K562 (cell line): ENCODE measurements at regions not wholly inside any gene's neighbourhood (a gene's known extent, or its start where the extent isn't known, plus 50 kb on each side); places are given as distances from the start of the nearest gene placed in this dataset.

Source experiments
- ATAC-seq: fragments of 200-7000 bp; cut with Tn5 transposase; 3 replicates; pipeline ENCODE4 v1.9.1; 2020; ENCODE audit warnings: moderate library complexity
- BruUV-seq: library from RNA; stranded (reverse); fragments of 400-500 nt; replicated peaks from 2 replicates; lab custom pipeline; 2021; lab: Mats Ljungman, UMichigan
- CTCF ChIA-PET: fragments of 300-600 bp; formaldehyde crosslinking; extraction: SDS; loops from one replicate; lab custom pipeline; 2021; ENCODE audit warnings: low intra/inter-chr PET ratio; lab: Yijun Ruan, JAX
- POLR2A ChIA-PET: fragments of 300-600, 350-650 bp; sonication (Branson Sonifier 250); formaldehyde crosslinking; extraction: SDS; loops from one replicate; lab custom pipeline; 2021; ENCODE audit warnings: antibody characterized with exemption, inconsistent platforms; lab: Yijun Ruan, JAX
- DNase-seq, 4 experiments: peaks; one replicate each; pipeline versions ENCODE4 v3.0.0 to v3.0.0-alpha.2; 2011 to 2018; ENCODE audit warnings: low spot score in 3 of 4, mixed read lengths in 3 of 4; ENCODE audit errors: extremely low read depth in 1 of 4
- FAIRE-seq: peaks from 2 replicates; lab custom pipeline; 2011; peaks lifted over from hg19 to GRCh38; lab: Jason Lieb, UNC
- H2AFZ ChIP-seq: 2 replicates; pipeline ENCODE4 v1.6.0; 2011; ENCODE audit warnings: low read depth, low read length, control low read depth, inconsistent platforms
- H3K27ac ChIP-seq: fragments of 200-600 bp; 3 replicates; pipeline ENCODE4 v1.8.0; 2011; ENCODE audit warnings: low read depth, mild to moderate bottlenecking, control low read depth, inconsistent platforms, low read length, moderate library complexity, mixed read lengths; ENCODE audit errors: extremely low read depth
- H3K27me3 ChIP-seq, 2 experiments: fragments of 300-600 bp in 1 of 2; 2 replicates in 1 of 2; 3 replicates in 1 of 2; pipeline versions ENCODE4 v1.6.0 to v1.8.0; 2011; ENCODE audit warnings: inconsistent platforms in 2 of 2, low read length in 2 of 2, mild to moderate bottlenecking in 1 of 2, mixed read lengths in 1 of 2, moderate library complexity in 1 of 2; ENCODE audit not compliant: control insufficient read depth in 2 of 2, insufficient read depth in 2 of 2
- H3K36me3 ChIP-seq: fragments of 300-600 bp; 3 replicates; pipeline ENCODE4 v1.8.0; 2011; ENCODE audit warnings: mild to moderate bottlenecking, low read length, inconsistent platforms; ENCODE audit not compliant: control insufficient read depth, insufficient read depth
- H3K4me1 ChIP-seq, 2 experiments: fragments of 200-600 bp in 1 of 2; replicated peaks in 1 of 2; 2 replicates in 1 of 2; 3 replicates in 1 of 2; pipeline versions ENCODE4 v1.5.1 to v1.8.0; 2011; ENCODE audit warnings: inconsistent platforms in 2 of 2, low read length in 2 of 2, mild to moderate bottlenecking in 1 of 2, mixed read lengths in 1 of 2, moderate library complexity in 1 of 2; ENCODE audit not compliant: control insufficient read depth in 2 of 2, insufficient read depth in 2 of 2
- H3K4me2 ChIP-seq: 2 replicates; pipeline ENCODE4 v1.6.1; 2011; ENCODE audit warnings: low read length, control low read depth, inconsistent platforms, mixed read lengths; ENCODE audit not compliant: insufficient read depth
- H3K4me3 ChIP-seq: fragments of 200-600 bp; sonication (generic), shearing (Covaris generic); 2 replicates; pipeline ENCODE4 v1.5.1; 2016; ENCODE audit warnings: control low read depth, inconsistent platforms
- H3K79me2 ChIP-seq: fragments of 200-600 bp; 3 replicates; pipeline ENCODE4 v1.8.0; 2011; ENCODE audit warnings: low read length, inconsistent platforms; ENCODE audit not compliant: control insufficient read depth, insufficient read depth
- H3K9ac ChIP-seq, 2 experiments: 2 replicates each; pipeline versions ENCODE4 v1.6.0 to v1.6.1; 2011; ENCODE audit warnings: low read depth in 2 of 2, low read length in 2 of 2, control low read depth in 1 of 2, inconsistent platforms in 1 of 2, mild to moderate bottlenecking in 1 of 2, mixed read lengths in 1 of 2; ENCODE audit not compliant: insufficient read depth in 1 of 2
- H3K9me1 ChIP-seq: one replicate; pipeline ENCODE4 v1.6.0; 2011; ENCODE audit warnings: inconsistent platforms, mild to moderate bottlenecking, low read length, moderate library complexity; ENCODE audit not compliant: control insufficient read depth, insufficient read depth
- H3K9me3 ChIP-seq: replicated peaks from 2 replicates; pipeline ENCODE4 v1.5.1; 2011; ENCODE audit warnings: low read depth, low read length, inconsistent platforms; ENCODE audit not compliant: control insufficient read depth, insufficient read depth
- H4K20me1 ChIP-seq: replicated peaks from 2 replicates; pipeline ENCODE4 v1.6.1; 2011; ENCODE audit warnings: low read length, inconsistent platforms, mixed read lengths; ENCODE audit not compliant: control insufficient read depth, insufficient read depth
- BMI1 ChIP-seq: fragments of 150-350 bp; IDR thresholded peaks from 2 replicates; pipeline ENCODE4 v1.6.1; 2014; ENCODE audit warnings: low read length
- CBFA2T3 ChIP-seq: fragments of 450-650 bp; IDR thresholded peaks from 2 replicates; pipeline ENCODE4 v1.6.1; 2017
- CEBPG ChIP-seq, 3 experiments: fragments of 200-800 bp in 1 of 3; sonication (Bioruptor generic) in 1 of 3; sonication (generic) in 1 of 3; formaldehyde crosslinking in 1 of 3; IDR thresholded peaks in 2 of 3; conservative IDR thresholded peaks in 1 of 3; 2 replicates each; pipeline versions ENCODE4 v1.6.1 to v1.8.0; 2016 to 2022; ENCODE audit warnings: missing compliant biosample characterization in 2 of 3, missing genetic modification characterization in 2 of 3, mild to moderate bottlenecking in 1 of 3, missing genetic modification reagents in 1 of 3
- CREM ChIP-seq: IDR thresholded peaks from 2 replicates; pipeline ENCODE4 v1.6.1; 2014; ENCODE audit warnings: antibody characterized with exemption, low read depth
- HDAC1 ChIP-seq, 2 experiments: fragments of 450-650 bp; IDR thresholded peaks; 2 replicates each; pipeline ENCODE4 v1.6.1; 2016 to 2017; ENCODE audit warnings: inconsistent platforms in 1 of 2, mild to moderate bottlenecking in 1 of 2, moderate library complexity in 1 of 2
- HMBOX1 ChIP-seq: sonication (generic); IDR thresholded peaks from 2 replicates; pipeline ENCODE4 v1.6.1; 2016
- MED1 ChIP-seq: sonication (generic); formaldehyde crosslinking; IDR thresholded peaks from 2 replicates; pipeline ENCODE4 v1.8.1; 2023; ENCODE audit warnings: missing genetic modification reagents, borderline replicate concordance
- RCOR1 ChIP-seq, 2 experiments: IDR thresholded peaks; 2 replicates each; pipeline ENCODE4 v1.6.1; 2012; ENCODE audit warnings: low read depth in 2 of 2, low read length in 2 of 2, borderline replicate concordance in 1 of 2, improper control_type of control experiment in 1 of 2
- RFX7 ChIP-seq: fragments of 250-450 bp; sonication (Bioruptor Pico); IDR thresholded peaks from 2 replicates; pipeline ENCODE4 v1.5.1; 2021; ENCODE audit warnings: mild to moderate bottlenecking
- TRIM24 ChIP-seq, 2 experiments: fragments of 450-650 bp; IDR thresholded peaks; 2 replicates each; pipeline ENCODE4 v1.6.1; 2016
- TRIM28 ChIP-seq: fragments of 450-650 bp; IDR thresholded peaks from 2 replicates; pipeline ENCODE4 v1.6.1; 2017
- XRCC3 ChIP-seq: fragments of 450-650 bp; IDR thresholded peaks from 2 replicates; pipeline ENCODE4 v1.6.1; 2017; ENCODE audit warnings: mild to moderate bottlenecking, moderate library complexity
- ZNF133 ChIP-seq: fragments of 250-450 bp; sonication (Bioruptor Pico); IDR thresholded peaks from 2 replicates; pipeline ENCODE4 v1.4.0; 2020; ENCODE audit warnings: mild to moderate bottlenecking
- ZNF324 ChIP-seq: fragments of 250-450 bp; sonication (Bioruptor Pico); IDR thresholded peaks from 2 replicates; pipeline ENCODE4 v1.4.0; 2020; ENCODE audit warnings: mild to moderate bottlenecking
- ZNF699 ChIP-seq: fragments of 250-450 bp; sonication (Bioruptor Pico); IDR thresholded peaks from 2 replicates; pipeline ENCODE4 v1.8.0; 2021; ENCODE audit warnings: mild to moderate bottlenecking, moderate library complexity; ENCODE audit not compliant: insufficient replicate concordance
- ZNF780A ChIP-seq: fragments of 250-450 bp; sonication (Bioruptor Pico); IDR thresholded peaks from 2 replicates; pipeline ENCODE4 v1.5.0; 2021; ENCODE audit warnings: mild to moderate bottlenecking
- WGBS: fragments of 100-300 bp; shearing (Covaris generic); methylation state at CpG from one replicate; pipeline ENCODE4 v1.1.6; 2016; ENCODE audit warnings: low coverage, mixed read lengths; ENCODE audit not compliant: insufficient coverage; ENCODE audit errors: missing lambda C conversion rate; 5-methylcytosine and 5-hydroxymethylcytosine counted together
- in situ Hi-C: fragments of 300-500 bp; cut with MboI; formaldehyde crosslinking; loops from 4 replicates; pipeline ENCODE4 v1.15.0; 2018; ENCODE audit warnings: inconsistent platforms, mixed read lengths
- intact Hi-C: fragments of 100-400 bp; cut with micrococcal nuclease; formaldehyde crosslinking; loops from 2 replicates; pipeline ENCODE4 v1.14.2; 2022

GRCh38 chr17:55598495-55598894, 87.2 kb upstream of the SMIM36 start:
- Histone ChIP-seq H3K4me3 (no peak overlapping the region), H3K27ac (no peak overlapping the region), H3K27me3 (no peaks in the 10 kb centered on the region), H3K4me1 (no peaks in the 10 kb centered on the region), H3K9me3 (no peaks in the 10 kb centered on the region), H3K9ac (no peak overlapping the region), H4K20me1 (no peaks in the 10 kb centered on the region), H3K79me2 (no peaks in the 10 kb centered on the region), H3K4me2 (no peak overlapping the region), H3K9me1 (no peaks in the 10 kb centered on the region), H2AFZ (no peak overlapping the region), H3K36me3 (no peaks in the 10 kb centered on the region)
- intact Hi-C loops, result no loop called here
- 9% methylated on average over 1 of the region's 1 CpG for WGBS
- no peak for ATAC-seq
- no peak for FAIRE-seq
- no peak for DNase-seq
- no TSS peak for BruUV-seq
- ChIA-PET POLR2A (no interaction called here), CTCF (no interaction called here)
- in situ Hi-C loops, result no loop called here
- TF ChIP-seq CREM (no peak), TRIM28 (peak; percentile 71; the same call in 1 of the 2 replicates), BMI1 (no peak), ZNF133 (CRISPR knock-in tag) (no peak), MED1 (no peak), ZNF780A (CRISPR knock-in tag) (no peak), HMBOX1 (no peak), ZNF324 (CRISPR knock-in tag) (peak; percentile 100), XRCC3 (no peak), RFX7 (CRISPR knock-in tag) (no peak), HDAC1 (IDR thresholded peaks at IDR 0.05) (no peak), ZNF699 (CRISPR knock-in tag) (no peak), CEBPG (CRISPR knock-in tag; IDR thresholded peaks at IDR 0.05) (no peak), CEBPG (tag; conservative IDR thresholded peaks at IDR 0.05 in 1 of 2, IDR thresholded peaks at IDR 0.05 in 1 of 2) (no peak), TRIM24 (IDR thresholded peaks at IDR 0.05) (peak in 1 of 2 experiments; percentile 24; a peak in 1 of 4 replicates), CBFA2T3 (no peak), RCOR1 (IDR thresholded peaks at IDR 0.05; ENCODE audit: borderline replicate concordance in 1 of 2, low read depth in 2 of 2, low read length in 2 of 2) (no peak)
